Nephron (organoid): ENCODE measurements at regions not wholly inside any gene's neighbourhood (a gene's known extent, or its start where the extent isn't known, plus 50 kb on each side); places are given as distances from the start of the nearest gene placed in this dataset.
A peak's percentile ranks its signal among the peaks of the same experiment; 100 is the strongest.

Experiments used
- H3K27ac Mint-ChIP-seq, 3 experiments: 2 replicates each; pipeline ENCODE4 v1.8.0; 2020; ENCODE audit warnings: mixed read lengths in 3 of 3, mild to moderate bottlenecking in 2 of 3, moderate library complexity in 1 of 3
- H3K27me3 Mint-ChIP-seq: 2 replicates; pipeline ENCODE4 v1.8.0; 2021; ENCODE audit warnings: low read depth, mild to moderate bottlenecking, moderate library complexity, mixed read lengths
- H3K36me3 Mint-ChIP-seq: 2 replicates; pipeline ENCODE4 v1.8.0; 2020; ENCODE audit warnings: low read depth, mixed read lengths
- H3K4me1 Mint-ChIP-seq: 2 replicates; pipeline ENCODE4 v1.8.0; 2020; ENCODE audit warnings: mixed read lengths
- H3K4me3 Mint-ChIP-seq, 3 experiments: 2 replicates each; pipeline ENCODE4 v1.8.0; 2020; ENCODE audit warnings: mild to moderate bottlenecking in 3 of 3, mixed read lengths in 3 of 3, moderate library complexity in 2 of 3
- H3K9me3 Mint-ChIP-seq: 2 replicates; pipeline ENCODE4 v1.8.0; 2020; ENCODE audit warnings: mixed read lengths
- CTCF ChIP-seq, 3 experiments: fragments of 200-600 bp; sonication (generic); IDR thresholded peaks; one replicate each; pipeline ENCODE4 v1.5.0; 2021; ENCODE audit warnings: antibody characterized with exemption in 3 of 3; ENCODE audit not compliant: unreplicated experiment in 3 of 3

GRCh38 chr6:113635222-113635986, 221.7 kb upstream of the MARCKS start:
- peak overlapping the region in 1 of 3 experiments; percentile 4 for H3K27ac Mint-ChIP-seq
- peaks cover 41% of the 10 kb centered on the region for H3K4me1 Mint-ChIP-seq
- H3K9me3 Mint-ChIP-seq, result no peaks in the 10 kb centered on the region
- H3K36me3 Mint-ChIP-seq, result no peaks in the 10 kb centered on the region
- H3K4me3 Mint-ChIP-seq, result no peak overlapping the region
- no peak for TF ChIP-seq CTCF (IDR thresholded peaks at IDR 0.05; ENCODE audit: unreplicated experiment in 3 of 3)
- no peaks in the 10 kb centered on the region for H3K27me3 Mint-ChIP-seq

DNA sequence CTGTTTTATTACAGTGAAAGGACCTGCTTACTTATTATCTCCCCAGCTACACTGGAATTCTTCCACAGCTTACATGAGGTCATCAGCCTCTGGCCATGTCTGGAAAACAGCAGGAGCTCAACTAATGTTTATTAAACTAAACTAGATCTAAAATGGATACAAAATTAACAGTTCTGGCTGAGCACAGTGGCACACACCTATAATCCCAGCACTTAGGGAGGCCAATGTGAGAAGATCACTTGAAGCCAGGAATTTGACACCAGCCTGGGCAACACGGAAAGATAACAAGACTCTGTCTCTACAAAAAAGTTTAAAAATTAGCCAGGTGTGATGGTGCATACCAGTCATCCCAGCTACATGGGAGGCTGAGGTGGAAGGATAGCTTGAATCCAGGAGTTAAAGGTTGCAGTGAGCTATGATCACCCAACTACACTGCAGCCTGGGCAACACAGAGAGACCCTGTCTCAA, 220.8 kb upstream of the MARCKS start:
- Mint-ChIP-seq H3K36me3 (no peaks in the 10 kb centered on the region), H3K4me3 (no peak overlapping the region), H3K9me3 (no peaks in the 10 kb centered on the region), H3K27me3 (no peaks in the 10 kb centered on the region), H3K27ac (peak overlapping the region in 1 of 3 experiments; percentile 13), H3K4me1 (peaks cover 31% of the 10 kb centered on the region)
- TF ChIP-seq CTCF (IDR thresholded peaks at IDR 0.05; ENCODE audit: unreplicated experiment in 3 of 3), result no peak

DNA sequence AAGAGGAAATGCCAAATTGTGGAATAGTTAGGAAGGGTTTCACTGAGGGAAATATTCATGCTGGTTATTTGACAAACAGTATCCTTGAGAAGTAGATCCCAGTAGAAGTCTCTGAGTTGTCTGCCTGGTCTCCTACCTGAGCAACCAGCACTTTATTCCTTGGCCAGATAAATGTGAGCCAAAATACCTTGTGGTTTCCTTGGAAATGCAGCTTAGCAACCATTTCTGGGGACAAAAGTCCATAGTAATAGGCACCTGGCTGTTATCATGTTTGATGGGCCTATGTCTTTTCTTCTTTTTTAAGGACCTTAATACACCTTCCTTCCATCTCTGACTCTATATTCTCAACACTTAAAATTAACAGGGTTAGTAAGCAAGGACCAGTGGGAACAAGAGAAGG, 217.1 kb upstream of the MARCKS start:
- no peaks in the 10 kb centered on the region for H3K27me3 Mint-ChIP-seq
- no peak for TF ChIP-seq CTCF (IDR thresholded peaks at IDR 0.05; ENCODE audit: unreplicated experiment in 3 of 3)
- no peaks in the 10 kb centered on the region for H3K9me3 Mint-ChIP-seq
- peaks cover 22% of the 10 kb centered on the region for H3K4me1 Mint-ChIP-seq
- H3K36me3 Mint-ChIP-seq, result no peaks in the 10 kb centered on the region
- H3K27ac Mint-ChIP-seq, result no peak overlapping the region
- H3K4me3 Mint-ChIP-seq, result no peak overlapping the region

DNA sequence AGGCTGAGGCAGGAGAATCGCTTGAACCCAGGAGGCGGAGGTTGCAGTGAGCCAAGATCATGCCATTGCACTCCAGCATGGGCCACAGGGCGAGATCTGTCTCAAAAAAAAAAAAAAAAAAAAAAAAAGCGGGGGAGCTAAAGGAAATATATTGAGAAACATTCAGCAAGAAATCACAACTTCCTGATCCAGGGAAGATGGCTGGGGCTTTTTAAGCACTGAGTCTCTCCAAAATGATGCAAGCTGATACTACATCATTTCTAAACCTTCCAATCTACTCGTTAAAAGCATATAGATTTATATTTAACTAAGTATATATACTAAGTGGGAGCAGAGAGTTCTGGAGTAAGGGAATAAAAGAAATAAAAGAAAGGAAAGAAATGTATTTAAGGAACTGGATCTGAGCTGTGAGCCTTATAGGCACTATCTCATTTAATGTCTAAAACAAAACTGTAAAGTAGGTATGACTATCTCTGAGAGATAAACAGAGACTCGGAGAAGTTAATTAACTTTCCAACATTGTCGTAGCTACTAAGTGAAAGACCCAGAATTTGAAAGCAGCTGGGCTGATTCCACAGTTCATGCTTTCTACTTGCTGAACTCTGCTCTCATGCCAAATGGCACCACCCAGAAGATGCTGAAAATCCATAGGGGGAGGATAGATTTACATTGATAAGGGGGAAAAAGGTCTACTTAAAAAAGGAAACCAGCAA, 215.0 kb upstream of the MARCKS start:
- peaks cover 26% of the 10 kb centered on the region for H3K4me1 Mint-ChIP-seq

GRCh38 chr6:113642714-113643406, 214.3 kb upstream of the MARCKS start:
- Mint-ChIP-seq H3K27me3 (no peaks in the 10 kb centered on the region), H3K36me3 (no peaks in the 10 kb centered on the region)

More for the DNA sequence above, 215.0 kb upstream of the MARCKS start:
- no peak for TF ChIP-seq CTCF (IDR thresholded peaks at IDR 0.05; ENCODE audit: unreplicated experiment in 3 of 3)
- H3K27me3 Mint-ChIP-seq, result no peaks in the 10 kb centered on the region
- no peaks in the 10 kb centered on the region for H3K9me3 Mint-ChIP-seq
- H3K36me3 Mint-ChIP-seq, result no peaks in the 10 kb centered on the region
- H3K27ac Mint-ChIP-seq, result no peak overlapping the region
- no peak overlapping the region for H3K4me3 Mint-ChIP-seq

More at GRCh38 chr6:113642714-113643406, 214.3 kb upstream of the MARCKS start:
- Mint-ChIP-seq H3K9me3 (no peaks in the 10 kb centered on the region), H3K4me1 (peaks cover 26% of the 10 kb centered on the region), H3K4me3 (no peak overlapping the region), H3K27ac (peak overlapping the region in 2 of 3 experiments; percentile 20 to 48)
- no peak for TF ChIP-seq CTCF (IDR thresholded peaks at IDR 0.05; ENCODE audit: unreplicated experiment in 3 of 3)
